ENCODE measurements at regions not wholly inside any gene's neighbourhood (a gene's known extent, or its start where the extent isn't known, plus 50 kb on each side); places are given as distances from the start of the nearest gene placed in this dataset.

DNA sequence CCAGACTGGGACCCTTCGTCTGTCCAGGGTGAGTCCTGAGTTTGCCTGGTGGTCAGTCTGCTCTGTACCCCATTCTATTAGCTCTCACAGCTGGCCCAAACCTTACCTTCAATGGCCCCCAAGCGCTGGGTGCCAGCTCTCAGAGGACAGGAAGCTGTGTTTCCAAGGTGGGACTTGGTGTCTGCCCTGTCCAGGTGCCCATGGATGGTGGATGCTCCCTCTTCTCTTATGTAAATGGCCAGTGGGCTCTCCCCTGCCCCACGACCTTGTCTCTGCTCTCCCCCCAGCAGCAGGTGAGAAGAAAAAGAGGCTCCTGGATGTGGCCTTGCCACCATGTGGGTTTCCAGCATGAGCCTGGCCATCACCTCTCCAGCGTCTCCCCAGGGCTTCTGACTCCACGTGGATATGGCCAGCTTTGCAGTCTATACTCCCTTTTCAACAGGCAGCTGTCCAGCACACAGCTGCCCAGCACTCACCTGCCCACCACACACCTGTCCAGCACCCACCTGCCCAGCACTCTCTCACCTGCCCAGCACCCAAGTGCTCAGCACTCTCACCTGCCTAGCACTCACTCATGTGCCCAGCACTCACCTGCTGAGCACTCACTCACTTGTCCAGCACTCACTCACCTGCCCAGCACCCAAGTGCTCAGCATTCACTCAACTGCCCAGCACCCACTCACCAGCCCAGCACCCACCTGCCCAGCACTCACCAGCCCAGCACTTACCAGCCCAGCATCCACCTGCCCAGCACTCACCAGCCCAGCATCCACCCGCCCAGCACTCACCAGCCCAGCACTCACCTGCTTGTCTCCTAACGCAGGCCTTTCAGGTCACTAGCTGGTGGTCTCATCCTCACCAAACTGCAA is 136.2 kb upstream of the IRX2 start:
- ATAC-seq (ENCODE audit: insufficient read depth, low read depth) (no peak), DNase-seq (no peak)
- no peak for TF ChIP-seq EZH2 (IDR thresholded peaks at IDR 0.05; ENCODE audit: borderline replicate concordance, low read depth, low read length, severe bottlenecking)
- TF ChIP-seq, protein P1, sequence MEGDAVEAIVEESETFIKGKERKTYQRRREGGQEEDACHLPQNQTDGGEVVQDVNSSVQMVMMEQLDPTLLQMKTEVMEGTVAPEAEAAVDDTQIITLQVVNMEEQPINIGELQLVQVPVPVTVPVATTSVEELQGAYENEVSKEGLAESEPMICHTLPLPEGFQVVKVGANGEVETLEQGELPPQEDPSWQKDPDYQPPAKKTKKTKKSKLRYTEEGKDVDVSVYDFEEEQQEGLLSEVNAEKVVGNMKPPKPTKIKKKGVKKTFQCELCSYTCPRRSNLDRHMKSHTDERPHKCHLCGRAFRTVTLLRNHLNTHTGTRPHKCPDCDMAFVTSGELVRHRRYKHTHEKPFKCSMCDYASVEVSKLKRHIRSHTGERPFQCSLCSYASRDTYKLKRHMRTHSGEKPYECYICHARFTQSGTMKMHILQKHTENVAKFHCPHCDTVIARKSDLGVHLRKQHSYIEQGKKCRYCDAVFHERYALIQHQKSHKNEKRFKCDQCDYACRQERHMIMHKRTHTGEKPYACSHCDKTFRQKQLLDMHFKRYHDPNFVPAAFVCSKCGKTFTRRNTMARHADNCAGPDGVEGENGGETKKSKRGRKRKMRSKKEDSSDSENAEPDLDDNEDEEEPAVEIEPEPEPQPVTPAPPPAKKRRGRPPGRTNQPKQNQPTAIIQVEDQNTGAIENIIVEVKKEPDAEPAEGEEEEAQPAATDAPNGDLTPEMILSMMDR (IDR thresholded peaks at IDR 0.05; ENCODE audit: borderline replicate concordance, extremely low read depth, low read length, poor library complexity, severe bottlenecking), result no peak
- Histone ChIP-seq H3K9ac (ENCODE audit: low read depth, low read length) (no peak overlapping the region), H3K27me3 (ENCODE audit: insufficient read depth, low read length, poor library complexity) (no peaks in the 10 kb centered on the region), H3K9me3 (ENCODE audit: insufficient read depth, low read length, severe bottlenecking) (no peaks in the 10 kb centered on the region), H3K27ac (ENCODE audit: low read length) (no peak overlapping the region), H3K4me3 (ENCODE audit: low read depth in 1 of 2, low read length in 2 of 2) (no peak overlapping the region), H3K4me2 (ENCODE audit: insufficient read depth, low read length) (no peak overlapping the region), H4K20me1 (ENCODE audit: insufficient read depth, low read length) (no peaks in the 10 kb centered on the region), H3K4me1 (ENCODE audit: insufficient read depth, low read length) (peaks cover 8% of the 10 kb centered on the region), H3K79me2 (ENCODE audit: insufficient read depth, low read length) (no peaks in the 10 kb centered on the region), H3K36me3 (ENCODE audit: insufficient read depth, low read length) (no peaks in the 10 kb centered on the region), H2AFZ (ENCODE audit: low read depth, low read length) (no peak overlapping the region)

DNA sequence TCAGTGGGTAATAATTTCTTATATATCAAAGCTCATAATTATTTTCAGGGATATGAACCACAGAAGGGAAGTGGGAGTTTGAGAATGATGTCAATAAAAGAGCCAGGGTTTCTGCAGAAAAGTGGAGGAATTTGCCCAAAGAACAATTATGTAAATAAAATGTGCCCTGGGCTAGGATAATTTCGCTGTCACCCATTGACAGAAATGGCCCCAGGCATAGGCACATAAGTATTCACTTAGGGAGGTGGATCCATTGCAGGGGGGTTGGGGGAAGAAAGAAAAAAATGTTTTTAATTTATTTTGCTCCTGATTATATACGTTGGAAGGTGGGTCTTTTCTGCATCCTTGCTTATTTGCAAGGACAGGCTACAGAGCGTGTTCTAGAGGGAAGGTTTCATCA is 135.1 kb upstream of the IRX2 start:
- H3K4me2 ChIP-seq (ENCODE audit: insufficient read depth, low read length), result no peak overlapping the region
- H3K36me3 ChIP-seq (ENCODE audit: insufficient read depth, low read length), result no peaks in the 10 kb centered on the region
- H3K4me3 ChIP-seq (ENCODE audit: low read depth in 1 of 2, low read length in 2 of 2), result no peak overlapping the region
- no peaks in the 10 kb centered on the region for H3K79me2 ChIP-seq (ENCODE audit: insufficient read depth, low read length)
- H3K9ac ChIP-seq (ENCODE audit: low read depth, low read length), result no peak overlapping the region
- H3K27me3 ChIP-seq (ENCODE audit: insufficient read depth, low read length, poor library complexity), result no peaks in the 10 kb centered on the region
- H2AFZ ChIP-seq (ENCODE audit: low read depth, low read length), result no peak overlapping the region
- no peak for DNase-seq
- TF ChIP-seq, protein P1 (IDR thresholded peaks at IDR 0.05; ENCODE audit: borderline replicate concordance, extremely low read depth, low read length, poor library complexity, severe bottlenecking), result no peak
- TF ChIP-seq EZH2 (IDR thresholded peaks at IDR 0.05; ENCODE audit: borderline replicate concordance, low read depth, low read length, severe bottlenecking), result no peak
- H4K20me1 ChIP-seq (ENCODE audit: insufficient read depth, low read length), result no peaks in the 10 kb centered on the region
- ATAC-seq (ENCODE audit: insufficient read depth, low read depth), result no peak
- no peaks in the 10 kb centered on the region for H3K9me3 ChIP-seq (ENCODE audit: insufficient read depth, low read length, severe bottlenecking)
- H3K4me1 ChIP-seq (ENCODE audit: insufficient read depth, low read length), result peaks cover 8% of the 10 kb centered on the region
- H3K27ac ChIP-seq (ENCODE audit: low read length), result no peak overlapping the region

DNA sequence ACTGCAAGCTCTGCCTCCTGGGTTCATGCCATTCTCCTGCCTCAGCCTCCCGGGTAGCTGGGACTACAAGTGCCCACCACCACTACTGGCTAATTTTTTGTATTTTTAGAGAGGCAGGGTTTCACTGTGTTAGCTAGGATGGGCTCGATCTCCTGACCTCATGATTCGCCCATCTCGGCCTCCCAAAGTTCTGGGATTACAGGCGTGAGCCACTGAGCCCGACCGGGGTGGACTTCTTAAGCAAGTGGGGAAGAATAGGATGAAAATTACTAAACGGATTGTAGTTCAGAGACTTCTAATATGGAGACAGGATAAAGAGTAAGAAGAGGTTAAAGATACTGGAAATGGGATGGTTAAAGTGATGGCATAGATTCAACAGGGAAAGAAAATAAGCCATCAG is 132.3 kb upstream of the IRX2 start:
- DNase-seq (no peak), ATAC-seq (ENCODE audit: insufficient read depth, low read depth) (no peak)
- H3K4me3 ChIP-seq (ENCODE audit: low read depth in 1 of 2, low read length in 2 of 2), result no peak overlapping the region
- no peak overlapping the region for H2AFZ ChIP-seq (ENCODE audit: low read depth, low read length)
- peaks cover 8% of the 10 kb centered on the region for H3K4me1 ChIP-seq (ENCODE audit: insufficient read depth, low read length)
- peaks cover 24% of the 10 kb centered on the region for H3K9me3 ChIP-seq (ENCODE audit: insufficient read depth, low read length, severe bottlenecking)
- no peaks in the 10 kb centered on the region for H3K27me3 ChIP-seq (ENCODE audit: insufficient read depth, low read length, poor library complexity)
- H3K4me2 ChIP-seq (ENCODE audit: insufficient read depth, low read length), result no peak overlapping the region
- H3K79me2 ChIP-seq (ENCODE audit: insufficient read depth, low read length), result no peaks in the 10 kb centered on the region
- no peak overlapping the region for H3K27ac ChIP-seq (ENCODE audit: low read length)
- H4K20me1 ChIP-seq (ENCODE audit: insufficient read depth, low read length), result no peaks in the 10 kb centered on the region
- TF ChIP-seq, protein P1 (IDR thresholded peaks at IDR 0.05; ENCODE audit: borderline replicate concordance, extremely low read depth, low read length, poor library complexity, severe bottlenecking), result no peak
- TF ChIP-seq EZH2 (IDR thresholded peaks at IDR 0.05; ENCODE audit: borderline replicate concordance, low read depth, low read length, severe bottlenecking), result no peak
- no peak overlapping the region for H3K9ac ChIP-seq (ENCODE audit: low read depth, low read length)
- H3K36me3 ChIP-seq (ENCODE audit: insufficient read depth, low read length), result no peaks in the 10 kb centered on the region

Data from DND-41 (cell line).